Peyer's patch (tissue), 4 donors: ENCODE measurements at regions not wholly inside any gene's neighbourhood (a gene's known extent, or its start where the extent isn't known, plus 50 kb on each side); places are given as distances from the start of the nearest gene placed in this dataset.

Source experiments
- POLR2A ChIP-seq, 2 donors: fragments of 450-650 bp; IDR thresholded peaks; one replicate each; pipeline ENCODE4 v1.5.1; 2017; ENCODE audit warnings: antibody characterized with exemption in 2 of 2, mild to moderate bottlenecking in 2 of 2, moderate library complexity in 2 of 2
- TF ChIP-seq, protein P1 (sequence below), 6 experiments: fragments of 450-650 bp in 4 of 6; fragments of 200-600 bp in 2 of 6; sonication (generic) in 1 of 6; IDR thresholded peaks; one replicate each; pipeline ENCODE4 v1.5.1; 2017 to 2019; ENCODE audit warnings: antibody characterized with exemption in 6 of 6, mild to moderate bottlenecking in 3 of 6, moderate library complexity in 1 of 6

DNA sequence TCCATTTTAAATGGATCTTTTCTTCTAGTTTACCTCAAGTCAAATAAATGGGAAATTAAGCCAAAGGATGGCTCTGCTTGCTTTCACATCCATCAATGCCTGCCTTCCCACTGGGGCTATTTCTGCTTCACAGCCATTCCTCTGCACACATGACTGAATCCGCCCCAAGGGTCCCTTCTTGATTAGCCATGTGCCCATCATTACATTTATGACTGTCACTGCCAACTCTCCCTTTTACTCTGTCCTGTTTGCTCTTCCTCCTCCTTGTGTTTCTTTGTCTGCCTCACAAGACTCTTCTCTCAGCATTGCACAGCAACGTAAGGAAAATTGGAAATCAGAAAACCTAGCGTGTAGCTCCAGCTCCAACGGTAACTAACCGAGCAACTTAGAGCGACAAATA is 410.2 kb downstream of the TBC1D4 start:
- TF ChIP-seq, protein P1, sequence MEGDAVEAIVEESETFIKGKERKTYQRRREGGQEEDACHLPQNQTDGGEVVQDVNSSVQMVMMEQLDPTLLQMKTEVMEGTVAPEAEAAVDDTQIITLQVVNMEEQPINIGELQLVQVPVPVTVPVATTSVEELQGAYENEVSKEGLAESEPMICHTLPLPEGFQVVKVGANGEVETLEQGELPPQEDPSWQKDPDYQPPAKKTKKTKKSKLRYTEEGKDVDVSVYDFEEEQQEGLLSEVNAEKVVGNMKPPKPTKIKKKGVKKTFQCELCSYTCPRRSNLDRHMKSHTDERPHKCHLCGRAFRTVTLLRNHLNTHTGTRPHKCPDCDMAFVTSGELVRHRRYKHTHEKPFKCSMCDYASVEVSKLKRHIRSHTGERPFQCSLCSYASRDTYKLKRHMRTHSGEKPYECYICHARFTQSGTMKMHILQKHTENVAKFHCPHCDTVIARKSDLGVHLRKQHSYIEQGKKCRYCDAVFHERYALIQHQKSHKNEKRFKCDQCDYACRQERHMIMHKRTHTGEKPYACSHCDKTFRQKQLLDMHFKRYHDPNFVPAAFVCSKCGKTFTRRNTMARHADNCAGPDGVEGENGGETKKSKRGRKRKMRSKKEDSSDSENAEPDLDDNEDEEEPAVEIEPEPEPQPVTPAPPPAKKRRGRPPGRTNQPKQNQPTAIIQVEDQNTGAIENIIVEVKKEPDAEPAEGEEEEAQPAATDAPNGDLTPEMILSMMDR (IDR thresholded peaks at IDR 0.05), result no peak
- no peak for TF ChIP-seq POLR2A (IDR thresholded peaks at IDR 0.05)
